Naive B cell (primary cell): ENCODE measurements at regions not wholly inside any gene's neighbourhood (a gene's known extent, or its start where the extent isn't known, plus 50 kb on each side); places are given as distances from the start of the nearest gene placed in this dataset.
"Not testable (repeated sequence)": the region's sequence is repeated elsewhere in the genome, so short reads cannot be mapped to it uniquely, and the experiment has no call there.

Experiments
- ATAC-seq, 2 donors: fragments of 150-1000 bp; cut with Tn5 transposase; 2 replicates each; pipeline ENCODE4 v1.10.0; 2021; ENCODE audit warnings: low read depth in 2 of 2, mild to moderate bottlenecking in 2 of 2, moderate library complexity in 2 of 2
- DNase-seq: peaks from one replicate; pipeline ENCODE4 v3.0.0; 2022
- H3K27ac Mint-ChIP-seq, 6 donors: one replicate each; pipeline ENCODE4 v1.8.0; 2020 to 2022; ENCODE audit warnings: mild to moderate bottlenecking in 6 of 6, mixed read lengths in 6 of 6, moderate library complexity in 5 of 6, inconsistent platforms in 2 of 6
- H3K27me3 Mint-ChIP-seq, 3 donors: one replicate each; pipeline ENCODE4 v1.8.0; 2021 to 2022; ENCODE audit warnings: mixed read lengths in 3 of 3, mild to moderate bottlenecking in 1 of 3
- H3K36me3 Mint-ChIP-seq, 2 donors: one replicate each; pipeline ENCODE4 v1.8.0; 2020 to 2022; ENCODE audit warnings: mixed read lengths in 2 of 2, inconsistent platforms in 1 of 2, mild to moderate bottlenecking in 1 of 2
- H3K4me1 Mint-ChIP-seq, 3 donors: one replicate each; pipeline ENCODE4 v1.8.0; 2020 to 2022; ENCODE audit warnings: mixed read lengths in 3 of 3, inconsistent platforms in 1 of 3, mild to moderate bottlenecking in 1 of 3, moderate library complexity in 1 of 3
- H3K4me3 Mint-ChIP-seq, 8 donors: one replicate each; pipeline ENCODE4 v1.8.0; 2020 to 2022; ENCODE audit warnings: mild to moderate bottlenecking in 8 of 8, mixed read lengths in 8 of 8, moderate library complexity in 8 of 8, inconsistent platforms in 2 of 8
- H3K9me3 Mint-ChIP-seq, 7 donors: one replicate each; pipeline ENCODE4 v1.8.0; 2020 to 2022; ENCODE audit warnings: mixed read lengths in 7 of 7, mild to moderate bottlenecking in 5 of 7, inconsistent platforms in 2 of 7, moderate library complexity in 1 of 7

- DNase-seq, result no peak
Measured at GRCh38 chr3:82384181-82384580, 622.7 kb upstream of the GBE1 start.

GRCh38 chr3:82382831-82383230, 621.4 kb upstream of the GBE1 start:
- DNase-seq (no peak), ATAC-seq (no peak)
- H3K4me3 Mint-ChIP-seq, result no peak overlapping the region
- H3K9me3 Mint-ChIP-seq, result peaks cover 0 to 10% (median 4%) of the 10 kb centered on the region in 7 donors
- H3K36me3 Mint-ChIP-seq, result no peaks in the 10 kb centered on the region
- H3K27ac Mint-ChIP-seq, result no peak overlapping the region
- H3K4me1 Mint-ChIP-seq, result no peaks in the 10 kb centered on the region
- H3K27me3 Mint-ChIP-seq, result no peaks in the 10 kb centered on the region

More at GRCh38 chr3:82384181-82384580, 622.7 kb upstream of the GBE1 start:
- H3K4me3 Mint-ChIP-seq, result no peak overlapping the region
- peaks cover 0 to 5% (median 1%) of the 10 kb centered on the region in 7 donors for H3K9me3 Mint-ChIP-seq
- no peaks in the 10 kb centered on the region for H3K27me3 Mint-ChIP-seq
- H3K4me1 Mint-ChIP-seq, result no peaks in the 10 kb centered on the region
- H3K27ac Mint-ChIP-seq, result peak overlapping the region in 1 of 6 donors; percentile 63
- H3K36me3 Mint-ChIP-seq, result no peaks in the 10 kb centered on the region
- ATAC-seq, result no peak

GRCh38 chr3:82378392-82378791, 616.9 kb upstream of the GBE1 start:
- H3K9me3 Mint-ChIP-seq, result peaks cover 0 to 30% (median 12%) of the 10 kb centered on the region in 7 donors
- H3K4me1 Mint-ChIP-seq, result no peaks in the 10 kb centered on the region

GRCh38 chr3:82376883-82377282, 615.4 kb upstream of the GBE1 start:
- H3K27me3 Mint-ChIP-seq, result no peaks in the 10 kb centered on the region
- ATAC-seq (no peak), DNase-seq (no peak)
- no peaks in the 10 kb centered on the region for H3K36me3 Mint-ChIP-seq
- no peak overlapping the region for H3K27ac Mint-ChIP-seq
- peaks cover 0 to 33% (median 14%) of the 10 kb centered on the region in 7 donors for H3K9me3 Mint-ChIP-seq
- no peak overlapping the region for H3K4me3 Mint-ChIP-seq
- no peaks in the 10 kb centered on the region for H3K4me1 Mint-ChIP-seq

More at GRCh38 chr3:82378392-82378791, 616.9 kb upstream of the GBE1 start:
- no peaks in the 10 kb centered on the region for H3K36me3 Mint-ChIP-seq
- H3K4me3 Mint-ChIP-seq, result no peak overlapping the region
- ATAC-seq (no peak), DNase-seq (no peak)
- H3K27ac Mint-ChIP-seq, result no peak overlapping the region
- no peaks in the 10 kb centered on the region for H3K27me3 Mint-ChIP-seq

- H3K27me3 Mint-ChIP-seq, H3K4me1 Mint-ChIP-seq, ATAC-seq, H3K4me3 Mint-ChIP-seq, H3K36me3 Mint-ChIP-seq, DNase-seq: not testable (repeated sequence)
- H3K9me3 Mint-ChIP-seq, result peaks cover 0 to 33% (median 14%) of the 10 kb centered on the region in 7 donors
- peak overlapping the region in 1 of 6 donors; percentile 36 for H3K27ac Mint-ChIP-seq
Measured at GRCh38 chr3:82373833-82374232, 612.4 kb upstream of the GBE1 start.

- Mint-ChIP-seq H3K27ac (no peak overlapping the region), H3K36me3 (no peaks in the 10 kb centered on the region), H3K27me3 (no peaks in the 10 kb centered on the region), H3K4me3 (no peak overlapping the region), H3K4me1 (no peaks in the 10 kb centered on the region), H3K9me3 (peaks cover 0 to 4% (median 0%) of the 10 kb centered on the region in 7 donors)
- ATAC-seq (no peak), DNase-seq (no peak)
Measured at GRCh38 chr3:82364827-82365226, 603.4 kb upstream of the GBE1 start.

- H3K9me3 Mint-ChIP-seq, result peaks cover 0 to 4% (median 1%) of the 10 kb centered on the region in 7 donors
- no peaks in the 10 kb centered on the region for H3K36me3 Mint-ChIP-seq
- DNase-seq (no peak), ATAC-seq (no peak)
- H3K4me3 Mint-ChIP-seq, result no peak overlapping the region
- no peaks in the 10 kb centered on the region for H3K27me3 Mint-ChIP-seq
- H3K4me1 Mint-ChIP-seq, result no peaks in the 10 kb centered on the region
- H3K27ac Mint-ChIP-seq, result no peak overlapping the region
Measured at GRCh38 chr3:82363131-82363530, 601.7 kb upstream of the GBE1 start.

DNA sequence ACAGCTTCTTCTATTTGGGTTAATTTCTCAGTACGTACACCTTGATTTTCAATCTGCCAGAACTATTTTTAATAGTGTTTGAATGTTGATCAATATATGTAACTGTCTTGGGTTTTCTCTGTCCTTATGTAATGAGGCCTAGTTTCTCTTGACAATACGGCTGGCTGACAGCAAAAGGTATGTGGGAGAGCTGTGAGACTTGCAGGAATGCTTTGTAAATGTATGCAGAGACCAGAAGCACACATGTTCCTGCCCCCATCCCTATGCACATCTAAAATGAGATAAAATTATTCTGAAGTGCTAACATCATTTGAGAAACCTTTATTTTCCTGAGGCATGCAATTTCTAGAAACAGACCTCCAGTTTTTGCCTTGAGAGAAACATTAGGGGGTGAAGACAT, 593.8 kb upstream of the GBE1 start:
- Mint-ChIP-seq H3K36me3 (no peaks in the 10 kb centered on the region), H3K4me3 (no peak overlapping the region), H3K27ac (no peak overlapping the region), H3K4me1 (no peaks in the 10 kb centered on the region), H3K9me3 (peaks cover 0 to 7% (median 1%) of the 10 kb centered on the region in 7 donors), H3K27me3 (no peaks in the 10 kb centered on the region)
- ATAC-seq (no peak), DNase-seq (no peak)

- Mint-ChIP-seq H3K9me3 (peaks cover 0 to 7% (median 0%) of the 10 kb centered on the region in 7 donors), H3K4me1 (no peaks in the 10 kb centered on the region), H3K4me3 (no peak overlapping the region), H3K27me3 (no peaks in the 10 kb centered on the region), H3K36me3 (no peaks in the 10 kb centered on the region), H3K27ac (no peak overlapping the region)
- no peak for DNase-seq
- no peak for ATAC-seq
Measured at GRCh38 chr3:82354228-82354627, 592.8 kb upstream of the GBE1 start.

GRCh38 chr3:82353306-82354171, 592.1 kb upstream of the GBE1 start:
- H3K9me3 Mint-ChIP-seq, result peaks cover 0 to 7% (median 0%) of the 10 kb centered on the region in 7 donors
- H3K36me3 Mint-ChIP-seq, result no peaks in the 10 kb centered on the region
- H3K27me3 Mint-ChIP-seq, result no peaks in the 10 kb centered on the region
- H3K4me3 Mint-ChIP-seq, result no peak overlapping the region
- no peak overlapping the region for H3K27ac Mint-ChIP-seq
- H3K4me1 Mint-ChIP-seq, result no peaks in the 10 kb centered on the region
- DNase-seq, result no peak
- ATAC-seq, result no peak

GRCh38 chr3:82347585-82347984, 586.1 kb upstream of the GBE1 start:
- H3K9me3 Mint-ChIP-seq, result peaks cover 0 to 3% (median 0%) of the 10 kb centered on the region in 7 donors

GRCh38 chr3:82342521-82342920, 581.1 kb upstream of the GBE1 start:
- Mint-ChIP-seq H3K27ac (no peak overlapping the region), H3K36me3 (no peaks in the 10 kb centered on the region)

More at GRCh38 chr3:82347585-82347984, 586.1 kb upstream of the GBE1 start:
- DNase-seq (no peak), ATAC-seq (no peak)
- H3K4me1 Mint-ChIP-seq, result no peaks in the 10 kb centered on the region
- no peak overlapping the region for H3K27ac Mint-ChIP-seq
- no peak overlapping the region for H3K4me3 Mint-ChIP-seq
- H3K36me3 Mint-ChIP-seq, result no peaks in the 10 kb centered on the region
- H3K27me3 Mint-ChIP-seq, result no peaks in the 10 kb centered on the region

GRCh38 chr3:82329300-82329699, 567.9 kb upstream of the GBE1 start:
- Mint-ChIP-seq H3K27ac (no peak overlapping the region), H3K36me3 (no peaks in the 10 kb centered on the region), H3K4me3 (no peak overlapping the region), H3K9me3 (peaks cover 0 to under 1% (median 0%) of the 10 kb centered on the region in 7 donors), H3K27me3 (no peaks in the 10 kb centered on the region), H3K4me1 (no peaks in the 10 kb centered on the region)
- no peak for ATAC-seq
- DNase-seq, result no peak

More at GRCh38 chr3:82342521-82342920, 581.1 kb upstream of the GBE1 start:
- no peaks in the 10 kb centered on the region for H3K4me1 Mint-ChIP-seq
- DNase-seq (no peak), ATAC-seq (no peak)
- no peaks in the 10 kb centered on the region for H3K27me3 Mint-ChIP-seq
- no peak overlapping the region for H3K4me3 Mint-ChIP-seq
- peaks cover 0 to 5% (median 0%) of the 10 kb centered on the region in 7 donors for H3K9me3 Mint-ChIP-seq

- H3K9me3 Mint-ChIP-seq, result peaks cover 0 to 6% (median 4%) of the 10 kb centered on the region in 7 donors
- DNase-seq (no peak), ATAC-seq (no peak)
- H3K4me1 Mint-ChIP-seq, result no peaks in the 10 kb centered on the region
- H3K27ac Mint-ChIP-seq, result no peak overlapping the region
- no peaks in the 10 kb centered on the region for H3K27me3 Mint-ChIP-seq
- no peak overlapping the region for H3K4me3 Mint-ChIP-seq
- H3K36me3 Mint-ChIP-seq, result no peaks in the 10 kb centered on the region
Measured at GRCh38 chr3:82311901-82312300, 550.5 kb upstream of the GBE1 start.
